ENCODE measurements at regions not wholly inside any gene's neighbourhood (a gene's known extent, or its start where the extent isn't known, plus 50 kb on each side); places are given as distances from the start of the nearest gene placed in this dataset.
A peak's percentile ranks its signal among the peaks of the same experiment; 100 is the strongest.

DNA sequence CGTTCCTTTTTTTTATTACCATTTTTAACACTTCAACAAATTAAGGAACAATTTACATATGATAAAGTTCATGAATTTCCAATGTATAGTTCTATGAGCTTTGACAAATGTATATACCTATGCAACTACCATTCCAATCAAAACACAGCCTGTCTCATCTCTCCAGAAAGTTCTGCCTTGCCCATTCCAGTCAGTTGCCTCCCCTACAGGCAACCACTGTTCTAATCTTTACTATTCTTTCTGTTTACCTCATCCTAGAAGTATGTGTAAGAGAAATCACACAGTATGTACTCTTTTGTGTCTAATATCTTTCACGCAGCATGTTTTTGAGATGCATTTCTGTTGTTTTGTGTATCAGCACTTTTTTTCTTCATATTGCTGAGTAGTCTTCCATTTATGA, 224.9 kb downstream of the KIT start:
- Histone ChIP-seq H3K27me3 (peaks cover 4% of the 10 kb centered on the region; the same call in 1 of the 2 replicates), H3K36me3 (no peaks in the 10 kb centered on the region), H3K4me3 (no peak overlapping the region), H3K4me1 (no peaks in the 10 kb centered on the region), H3K27ac (no peak overlapping the region), H3K9me3 (replicated peaks) (no peaks in the 10 kb centered on the region)
- DNase-seq = no peak

GRCh38 chr4:54879576-54879975, 221.8 kb downstream of the KIT start:
- H3K9me3 ChIP-seq (replicated peaks) = no peaks in the 10 kb centered on the region
- no peaks in the 10 kb centered on the region for H3K4me1 ChIP-seq
- no peak overlapping the region for H3K27ac ChIP-seq
- H3K27me3 ChIP-seq = peaks cover 4% of the 10 kb centered on the region; the same call in 1 of the 2 replicates
- peak in 1 of 2 experiments; percentile 5 for DNase-seq
- no peaks in the 10 kb centered on the region for H3K36me3 ChIP-seq
- no peak overlapping the region for H3K4me3 ChIP-seq

GRCh38 chr4:54877006-54877405, 219.2 kb downstream of the KIT start:
- H3K27ac ChIP-seq = no peak overlapping the region
- DNase-seq = peak in 1 of 2 experiments; percentile 36
- peaks cover 6% of the 10 kb centered on the region for H3K27me3 ChIP-seq

DNA sequence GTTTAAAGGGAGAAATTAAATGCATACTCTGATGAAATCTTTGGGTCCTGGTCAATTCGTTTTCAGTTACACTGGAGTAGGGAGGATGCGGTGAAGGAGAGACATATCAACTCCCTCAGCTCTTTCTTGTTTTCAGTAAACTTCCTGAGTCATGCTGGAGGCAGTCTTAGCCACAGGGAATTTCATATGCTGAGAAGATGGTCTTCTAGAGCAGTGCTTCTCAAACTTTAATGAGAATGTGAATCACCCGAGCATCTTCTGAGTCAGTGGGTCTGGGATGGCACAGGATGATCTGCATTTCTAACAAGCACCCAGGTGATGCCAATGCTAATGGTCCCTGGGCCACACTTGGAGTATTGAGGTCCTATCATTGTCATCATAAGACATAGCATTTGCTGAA, 214.5 kb downstream of the KIT start:
- Histone ChIP-seq H3K4me1 (no peaks in the 10 kb centered on the region), H3K27me3 (peaks cover 5% of the 10 kb centered on the region; the same call in 1 of the 2 replicates), H3K27ac (no peak overlapping the region), H3K36me3 (no peaks in the 10 kb centered on the region), H3K4me3 (no peak overlapping the region), H3K9me3 (replicated peaks) (no peaks in the 10 kb centered on the region)
- no peak for DNase-seq

More at GRCh38 chr4:54877006-54877405, 219.2 kb downstream of the KIT start:
- H3K4me1 ChIP-seq = no peaks in the 10 kb centered on the region
- H3K9me3 ChIP-seq (replicated peaks) = no peaks in the 10 kb centered on the region
- H3K36me3 ChIP-seq = no peaks in the 10 kb centered on the region
- no peak overlapping the region for H3K4me3 ChIP-seq

DNA sequence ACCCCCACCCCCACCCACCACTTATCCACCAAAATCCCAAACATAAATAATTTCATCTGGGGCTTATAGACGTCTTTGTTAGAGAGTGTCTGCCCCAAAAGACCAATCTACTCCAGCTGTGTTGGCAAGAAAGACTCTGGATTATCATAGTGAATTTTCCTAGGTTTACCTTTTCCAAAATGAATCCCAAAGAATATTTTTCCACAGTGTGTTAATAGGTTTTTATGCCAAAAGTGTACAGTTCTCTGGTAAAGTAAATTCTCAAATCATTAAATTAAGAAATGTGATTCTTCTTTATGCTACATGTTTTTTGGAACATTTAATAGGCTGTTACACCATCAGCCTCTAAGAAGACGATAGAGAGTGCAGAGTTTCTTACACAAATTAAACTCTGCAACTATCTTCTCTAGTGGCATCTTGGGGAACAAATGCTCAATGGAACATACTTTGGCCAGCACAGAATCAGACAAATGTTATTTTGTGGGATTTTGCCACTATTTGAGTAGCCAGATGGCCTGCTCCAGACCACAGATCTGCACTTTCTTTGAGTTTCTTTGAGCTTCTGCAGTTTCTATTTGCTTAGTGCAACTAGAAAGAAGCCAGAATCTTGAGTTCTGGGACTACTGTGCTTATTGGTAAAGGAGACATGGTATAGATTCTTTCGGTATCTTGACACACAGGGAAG, 206.0 kb downstream of the KIT start:
- H3K27ac ChIP-seq = no peak overlapping the region
- no peak overlapping the region for H3K4me3 ChIP-seq
- H3K9me3 ChIP-seq (replicated peaks) = no peaks in the 10 kb centered on the region
- H3K4me1 ChIP-seq = no peaks in the 10 kb centered on the region
- no peaks in the 10 kb centered on the region for H3K27me3 ChIP-seq
- DNase-seq = no peak
- H3K36me3 ChIP-seq = no peaks in the 10 kb centered on the region

- Histone ChIP-seq H3K27ac (no peak overlapping the region), H3K4me3 (no peak overlapping the region), H3K27me3 (no peaks in the 10 kb centered on the region), H3K4me1 (no peaks in the 10 kb centered on the region), H3K36me3 (no peaks in the 10 kb centered on the region), H3K9me3 (replicated peaks) (no peaks in the 10 kb centered on the region)
- DNase-seq = no peak
Observed at GRCh38 chr4:54861201-54861600, 203.4 kb downstream of the KIT start.

DNA sequence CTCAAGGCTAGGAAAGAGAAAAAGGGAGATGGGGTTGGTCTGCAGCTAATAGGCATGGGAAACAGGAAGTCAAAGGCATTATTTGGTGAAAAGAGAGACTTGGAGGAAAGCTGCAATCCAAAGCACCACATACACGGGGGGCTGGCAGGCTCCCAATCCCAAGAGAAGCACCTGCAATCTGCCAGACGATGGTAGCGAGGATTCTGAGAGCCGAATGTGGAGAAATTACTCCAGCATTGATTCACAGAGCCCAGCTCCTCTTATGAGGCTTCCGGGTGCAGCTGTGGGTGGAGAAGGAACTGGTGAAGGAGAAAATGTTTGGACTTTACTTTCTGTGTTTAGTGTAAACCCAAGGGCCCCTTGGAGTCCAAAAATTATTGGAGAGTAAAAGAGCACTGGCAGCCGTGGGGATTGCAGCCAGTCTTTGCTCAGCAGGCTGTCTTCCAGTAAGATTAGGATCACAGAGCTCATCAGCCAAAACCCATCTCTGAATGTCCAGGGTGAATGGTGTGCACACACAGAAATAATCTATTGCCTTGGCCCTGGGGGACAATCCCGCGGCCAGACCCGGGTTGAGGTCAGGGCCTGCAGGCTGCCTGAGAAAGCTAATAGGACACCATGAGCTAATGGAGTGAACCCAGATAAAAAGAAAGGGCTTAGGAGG, 197.6 kb downstream of the KIT start:
- Histone ChIP-seq H3K9me3 (replicated peaks) (no peaks in the 10 kb centered on the region), H3K36me3 (no peaks in the 10 kb centered on the region), H3K27ac (no peak overlapping the region), H3K27me3 (0 out of 2 replicates have a peak, but pooled peaks cover 3% of the 10 kb centered on the region), H3K4me3 (no peak overlapping the region), H3K4me1 (no peaks in the 10 kb centered on the region)
- no peak for DNase-seq

DNA sequence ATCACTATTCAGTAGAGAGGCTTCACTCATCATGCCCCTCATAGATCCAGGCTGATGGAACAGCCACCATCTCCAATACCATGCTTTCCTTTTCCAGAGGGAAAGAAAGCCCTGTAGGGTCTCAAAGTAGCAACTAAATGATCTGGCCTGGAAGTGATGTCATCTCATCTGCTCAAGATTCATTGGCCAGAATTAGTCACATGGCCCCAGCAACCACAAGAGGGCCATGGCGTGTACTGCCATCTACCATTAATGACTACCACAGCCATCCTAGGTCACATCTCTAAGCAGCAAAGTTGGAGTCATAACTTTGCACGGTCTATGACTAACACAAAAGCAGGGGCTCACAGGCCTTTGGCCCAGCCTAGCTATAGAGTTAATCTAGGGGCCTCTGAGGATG, 194.8 kb downstream of the KIT start:
- no peaks in the 10 kb centered on the region for H3K9me3 ChIP-seq (replicated peaks)
- DNase-seq = no peak
- no peak overlapping the region for H3K4me3 ChIP-seq
- H3K4me1 ChIP-seq = no peaks in the 10 kb centered on the region
- no peaks in the 10 kb centered on the region for H3K36me3 ChIP-seq
- H3K27ac ChIP-seq = no peak overlapping the region
- 0 out of 2 replicates have a peak, but pooled peaks cover 3% of the 10 kb centered on the region for H3K27me3 ChIP-seq

- Histone ChIP-seq H3K27ac (no peak overlapping the region), H3K27me3 (0 out of 2 replicates have a peak, but pooled peaks cover 3% of the 10 kb centered on the region), H3K4me3 (no peak overlapping the region), H3K4me1 (no peaks in the 10 kb centered on the region), H3K9me3 (replicated peaks) (no peaks in the 10 kb centered on the region), H3K36me3 (no peaks in the 10 kb centered on the region)
- DNase-seq = no peak
Observed at GRCh38 chr4:54852054-54852453, 194.3 kb downstream of the KIT start.

GRCh38 chr4:54844911-54845310, 187.2 kb downstream of the KIT start:
- H3K27ac ChIP-seq = no peak overlapping the region
- H3K36me3 ChIP-seq = no peaks in the 10 kb centered on the region
- H3K4me3 ChIP-seq = no peak overlapping the region
- DNase-seq = no peak
- H3K27me3 ChIP-seq = no peaks in the 10 kb centered on the region; the same call in 1 of the 2 replicates
- H3K4me1 ChIP-seq = no peaks in the 10 kb centered on the region
- no peaks in the 10 kb centered on the region for H3K9me3 ChIP-seq (replicated peaks)

DNA sequence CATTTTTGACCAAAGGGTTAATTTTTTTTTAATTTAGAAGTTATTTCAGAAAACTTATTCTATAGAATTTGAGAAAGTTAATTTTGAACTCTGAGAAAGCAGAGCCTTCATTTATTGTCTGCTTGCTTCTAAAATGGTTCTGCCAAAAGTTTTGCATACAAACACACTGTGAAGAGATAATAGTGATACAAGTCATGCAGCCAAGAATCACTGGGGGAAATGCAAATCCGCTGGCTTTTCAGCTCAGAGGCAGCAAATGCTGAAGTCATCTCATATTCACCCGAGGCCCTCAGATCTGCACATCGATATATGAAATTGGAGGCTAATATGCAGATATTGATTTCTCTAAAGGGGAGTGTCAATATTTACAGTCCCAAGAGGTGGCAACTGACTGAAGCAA, 186.2 kb downstream of the KIT start:
- no peak for DNase-seq
- no peak overlapping the region for H3K27ac ChIP-seq
- H3K9me3 ChIP-seq (replicated peaks) = no peaks in the 10 kb centered on the region
- H3K4me1 ChIP-seq = no peaks in the 10 kb centered on the region
- no peaks in the 10 kb centered on the region for H3K36me3 ChIP-seq
- H3K4me3 ChIP-seq = no peak overlapping the region
- H3K27me3 ChIP-seq = no peaks in the 10 kb centered on the region; the same call in 1 of the 2 replicates

- no peak overlapping the region for H3K4me3 ChIP-seq
- DNase-seq = no peak
- H3K36me3 ChIP-seq = no peaks in the 10 kb centered on the region
- H3K4me1 ChIP-seq = no peaks in the 10 kb centered on the region
- H3K9me3 ChIP-seq (replicated peaks) = no peaks in the 10 kb centered on the region
- no peak overlapping the region for H3K27ac ChIP-seq
- no peaks in the 10 kb centered on the region; the same call in 1 of the 2 replicates for H3K27me3 ChIP-seq
Observed at GRCh38 chr4:54843106-54843505, 185.3 kb downstream of the KIT start.

DNA sequence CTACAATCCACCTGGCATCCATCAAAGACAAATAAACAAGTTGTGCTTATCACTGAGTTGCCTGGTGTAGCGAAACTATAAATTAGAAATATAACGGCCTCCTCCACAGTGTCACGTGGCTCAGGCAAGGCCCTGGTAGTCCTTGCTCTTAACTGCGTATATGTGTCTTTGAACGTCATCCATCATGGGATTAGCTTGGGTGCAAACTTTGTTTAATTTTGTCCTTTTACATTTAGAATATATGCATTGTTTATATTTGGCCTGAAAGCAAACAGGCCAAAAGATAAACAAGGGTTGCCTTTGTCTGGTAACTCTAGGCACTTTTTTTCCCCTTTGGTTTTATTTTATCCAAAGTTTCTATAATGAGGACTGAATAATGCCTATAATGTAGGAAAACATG, 184.9 kb downstream of the KIT start:
- no peak overlapping the region for H3K27ac ChIP-seq
- no peaks in the 10 kb centered on the region for H3K4me1 ChIP-seq
- no peaks in the 10 kb centered on the region; the same call in 1 of the 2 replicates for H3K27me3 ChIP-seq
- no peak for DNase-seq
- H3K9me3 ChIP-seq (replicated peaks) = no peaks in the 10 kb centered on the region
- H3K4me3 ChIP-seq = no peak overlapping the region
- no peaks in the 10 kb centered on the region for H3K36me3 ChIP-seq

DNA sequence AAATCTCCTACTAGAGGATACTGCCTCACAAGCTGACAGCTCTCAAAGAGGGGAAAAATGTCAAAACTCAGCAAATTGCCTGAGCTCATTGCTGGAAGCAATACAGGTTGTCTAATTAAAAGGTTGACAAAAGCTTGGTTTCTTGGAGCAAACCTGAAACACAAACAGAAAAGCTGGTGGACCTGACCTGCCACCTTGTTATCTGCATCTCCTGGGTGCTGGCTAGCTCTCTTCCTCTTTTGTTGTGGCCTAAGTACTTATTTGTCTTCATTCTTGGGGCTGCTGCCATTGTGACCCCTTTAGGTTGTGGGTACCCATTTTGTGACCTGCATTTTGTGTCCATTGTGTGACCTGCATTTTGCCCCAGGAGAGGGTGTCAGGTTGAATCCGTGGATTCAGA, 184.5 kb downstream of the KIT start:
- no peaks in the 10 kb centered on the region; the same call in 1 of the 2 replicates for H3K27me3 ChIP-seq

GRCh38 chr4:54840992-54841768, 183.4 kb downstream of the KIT start:
- Histone ChIP-seq H3K27ac (no peak overlapping the region), H3K9me3 (replicated peaks) (no peaks in the 10 kb centered on the region), H3K4me1 (no peaks in the 10 kb centered on the region), H3K27me3 (no peaks in the 10 kb centered on the region; the same call in 1 of the 2 replicates), H3K4me3 (no peak overlapping the region), H3K36me3 (no peaks in the 10 kb centered on the region)
- peak; percentile 9 to 41 for DNase-seq

More for the DNA sequence above, 184.5 kb downstream of the KIT start:
- Histone ChIP-seq H3K4me1 (no peaks in the 10 kb centered on the region), H3K36me3 (no peaks in the 10 kb centered on the region), H3K4me3 (no peak overlapping the region), H3K9me3 (replicated peaks) (no peaks in the 10 kb centered on the region), H3K27ac (no peak overlapping the region)
- DNase-seq = no peak

All from SJCRH30 (cell line).